HCT116 (cell line): ENCODE measurements at regions not wholly inside any gene's neighbourhood (a gene's known extent, or its start where the extent isn't known, plus 50 kb on each side); places are given as distances from the start of the nearest gene placed in this dataset.

Experiments
- ATAC-seq: fragments of 200-7000 bp; cut with Tn5 transposase; 2 replicates; pipeline ENCODE4 v1.9.1; 2020; ENCODE audit warnings: mild to moderate bottlenecking, moderate library complexity
- BruUV-seq: library from RNA; stranded (reverse); fragments of 400-500 nt; replicated peaks from 2 replicates; lab custom pipeline; 2021; lab: Mats Ljungman, UMichigan
- CTCF ChIA-PET: fragments of 300-600 bp; sonication (Branson Sonifier 250); formaldehyde crosslinking; loops from one replicate; lab custom pipeline; 2021; ENCODE audit warnings: antibody characterized with exemption; lab: Charles Lee
- POLR2A ChIA-PET: fragments of 300-600, 350-600 bp; sonication (Branson Sonifier 250); formaldehyde crosslinking; loops from one replicate; lab custom pipeline; 2021; ENCODE audit warnings: antibody characterized with exemption; lab: Charles Lee
- RAD21 ChIA-PET, 2 experiments: fragments of 300-600 bp; sonication (Branson Sonifier 250); formaldehyde crosslinking; loops; one replicate each; lab custom pipeline; 2023; ENCODE audit warnings: low total read pairs in 2 of 2; ENCODE audit not compliant: uncharacterized antibody in 2 of 2, unreplicated experiment in 2 of 2, low non-redundant PET in 1 of 2; lab: Charles Lee
- DNase-seq: peaks from one replicate; pipeline ENCODE4 v3.0.0-alpha.2; 2010; ENCODE audit warnings: low read depth, low spot score
- H2AFZ ChIP-seq: fragments of 200-600 bp; shearing (Covaris generic), sonication (generic); 2 replicates; pipeline ENCODE4 v1.6.1; 2017; ENCODE audit warnings: low read depth, mixed run types, mixed read lengths, antibody characterized with exemption, low read length; ENCODE audit not compliant: poor library complexity, severe bottlenecking
- H3K27ac ChIP-seq: 2 replicates; pipeline ENCODE4 v1.5.1; 2012; ENCODE audit warnings: low read depth, low read length
- H3K27me3 ChIP-seq: fragments of 200-600 bp; sonication (generic); 2 replicates; pipeline ENCODE4 v1.6.1; 2016; ENCODE audit warnings: mixed run types, low read length, mixed read lengths; ENCODE audit not compliant: insufficient read depth
- H3K36me3 ChIP-seq, 2 experiments: fragments of 200-500 bp in 1 of 2; fragments of 200-600 bp in 1 of 2; sonication (Bioruptor generic) in 1 of 2; sonication (generic) in 1 of 2; 2 replicates each; pipeline versions ENCODE4 v1.5.1 to v1.6.1; 2014 to 2016; ENCODE audit warnings: low read length in 2 of 2, inconsistent platforms in 1 of 2, mixed read lengths in 1 of 2, mixed run types in 1 of 2; ENCODE audit not compliant: insufficient read depth in 2 of 2, control insufficient read depth in 1 of 2
- H3K4me1 ChIP-seq, 2 experiments: fragments of 200-600 bp in 1 of 2; sonication (generic) in 1 of 2; 2 replicates each; pipeline versions ENCODE4 v1.5.1 to v1.6.1; 2012 to 2017; ENCODE audit warnings: low read length in 2 of 2, inconsistent platforms in 1 of 2, mild to moderate bottlenecking in 1 of 2, mixed read lengths in 1 of 2, mixed run types in 1 of 2, moderate library complexity in 1 of 2; ENCODE audit not compliant: insufficient read depth in 2 of 2, control insufficient read depth in 1 of 2
- H3K4me2 ChIP-seq: fragments of 200-600 bp; sonication (generic); 2 replicates; pipeline ENCODE4 v1.6.1; 2017; ENCODE audit warnings: mixed run types, low read length, mixed read lengths
- H3K4me3 ChIP-seq, 2 experiments: fragments of 200-600 bp in 1 of 2; sonication (generic) in 1 of 2; replicated peaks in 1 of 2; 2 replicates each; pipeline ENCODE4 v1.5.1; 2011 to 2016; ENCODE audit warnings: low read length in 2 of 2, control low read depth in 1 of 2, low read depth in 1 of 2, mild to moderate bottlenecking in 1 of 2, mixed read lengths in 1 of 2, mixed run types in 1 of 2
- H3K79me2 ChIP-seq: fragments of 200-600 bp; sonication (generic); 2 replicates; pipeline ENCODE4 v1.6.1; 2017; ENCODE audit warnings: mild to moderate bottlenecking, mixed run types, low read length, moderate library complexity, mixed read lengths; ENCODE audit not compliant: insufficient read depth
- H3K9ac ChIP-seq: fragments of 200-600 bp; sonication (generic); 2 replicates; pipeline ENCODE4 v1.6.1; 2016; ENCODE audit warnings: low read length, mixed read lengths
- H3K9me2 ChIP-seq: fragments of 200-600 bp; sonication (generic), shearing (Covaris generic); 2 replicates; pipeline ENCODE4 v1.6.1; 2017; ENCODE audit warnings: mixed run types, mild to moderate bottlenecking, moderate library complexity; ENCODE audit not compliant: insufficient read depth
- H3K9me3 ChIP-seq, 2 experiments: fragments of 200-500 bp in 1 of 2; fragments of 200-600 bp in 1 of 2; sonication (Bioruptor generic) in 1 of 2; sonication (generic) in 1 of 2; 2 replicates each; pipeline ENCODE4 v1.6.1; 2014 to 2017; ENCODE audit warnings: low read length in 2 of 2, mixed read lengths in 2 of 2, inconsistent platforms in 1 of 2, low read depth in 1 of 2, mild to moderate bottlenecking in 1 of 2, mixed run types in 1 of 2, moderate library complexity in 1 of 2; ENCODE audit not compliant: control insufficient read depth in 1 of 2, insufficient read depth in 1 of 2
- H4K20me1 ChIP-seq: fragments of 200-600 bp; sonication (generic), shearing (Covaris generic); 2 replicates; pipeline ENCODE4 v1.6.1; 2017; ENCODE audit warnings: mixed run types, mild to moderate bottlenecking, moderate library complexity; ENCODE audit not compliant: insufficient read depth
- CBX3 ChIP-seq: IDR thresholded peaks from 2 replicates; pipeline ENCODE4 v1.6.1; 2012; ENCODE audit warnings: low read depth
- EGR1 ChIP-seq: IDR thresholded peaks from 2 replicates; pipeline ENCODE4 v1.6.1; 2012; ENCODE audit warnings: low read depth
- ELF1 ChIP-seq: IDR thresholded peaks from 2 replicates; pipeline ENCODE4 v1.6.1; 2012; ENCODE audit warnings: low read depth, borderline replicate concordance
- EZH2 ChIP-seq: fragments of 200-600 bp; sonication (generic); IDR thresholded peaks from 2 replicates; pipeline ENCODE4 v1.6.1; 2017; ENCODE audit warnings: antibody characterized with exemption, mixed run types
- JUND ChIP-seq: IDR thresholded peaks from 2 replicates; pipeline ENCODE4 v1.6.1; 2012
- POLR2AphosphoS5 ChIP-seq: IDR thresholded peaks from 2 replicates; pipeline ENCODE4 v1.6.1; 2011; ENCODE audit warnings: mild to moderate bottlenecking, low read depth, low read length, moderate library complexity
- RAD21 ChIP-seq: IDR thresholded peaks from 2 replicates; pipeline ENCODE4 v1.6.1; 2012; ENCODE audit warnings: low read depth, mild to moderate bottlenecking
- SRF ChIP-seq: IDR thresholded peaks from 2 replicates; pipeline ENCODE4 v1.6.1; 2012; ENCODE audit warnings: low read depth
- YY1 ChIP-seq: IDR thresholded peaks from 2 replicates; pipeline ENCODE4 v1.6.1; 2011; ENCODE audit warnings: low read length, low read depth, moderate library complexity, mild to moderate bottlenecking; ENCODE audit not compliant: insufficient replicate concordance; ENCODE audit errors: extremely low read depth
- intact Hi-C: fragments of 100-400 bp; cut with micrococcal nuclease; formaldehyde crosslinking; loops from 2 replicates; pipeline ENCODE4 v1.10.0; 2022
- TF ChIP-seq, protein P1 (sequence below): IDR thresholded peaks from 2 replicates; pipeline ENCODE4 v1.6.1; 2012; ENCODE audit warnings: low read depth

DNA sequence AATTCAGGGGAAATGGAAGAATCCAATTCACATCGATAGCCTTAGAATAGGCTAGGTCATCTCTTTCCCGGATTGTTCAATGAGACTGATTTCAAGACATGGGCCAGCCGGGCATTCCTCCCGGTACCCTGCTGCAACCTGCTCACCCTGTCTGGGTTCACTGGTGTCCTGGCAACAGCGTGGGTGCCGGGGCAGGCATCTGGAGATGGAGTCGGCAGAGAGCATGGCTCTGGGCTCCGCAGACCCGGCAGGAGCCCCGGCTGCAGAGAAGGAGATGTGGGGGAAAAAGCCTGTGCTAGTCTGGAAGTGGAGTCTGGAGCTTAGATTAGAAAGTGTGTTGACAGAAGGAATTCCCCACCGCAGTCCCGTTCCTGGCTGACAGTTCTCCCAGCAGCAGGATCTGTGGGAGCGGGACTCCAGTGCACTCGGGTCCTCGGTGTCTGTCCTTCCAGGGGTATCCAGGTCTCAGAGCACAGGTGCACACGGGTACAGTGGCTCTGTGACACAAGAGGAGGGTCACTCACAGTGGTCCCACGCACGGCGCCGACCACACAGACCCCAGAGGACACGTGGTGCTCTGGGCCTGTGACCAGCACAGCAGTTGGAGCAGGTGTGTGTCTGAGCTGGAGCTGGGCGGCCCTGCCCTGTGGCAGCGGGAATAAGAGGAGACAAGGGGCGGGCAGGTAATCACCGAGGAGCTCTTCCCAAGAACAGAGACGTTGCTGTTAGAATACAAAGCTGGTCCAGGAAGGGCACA, 65.7 kb upstream of the PITRM1 start:
- no peaks in the 10 kb centered on the region for H4K20me1 ChIP-seq
- no TSS peak for BruUV-seq
- H3K9ac ChIP-seq, result no peak overlapping the region
- no peak overlapping the region for H2AFZ ChIP-seq
- intact Hi-C loops, result loop anchor here (2.0 to 5.0 kb wide), 3 partner anchors 539 to 1419 kb away; no protein-coding TSS in a partner anchor
- TF ChIP-seq EZH2 (no peak), YY1 (no peak), EGR1 (no peak), POLR2AphosphoS5 (no peak), CBX3 (no peak), RAD21 (no peak), SRF (no peak), ELF1 (no peak), JUND (no peak)
- TF ChIP-seq, protein P1, sequence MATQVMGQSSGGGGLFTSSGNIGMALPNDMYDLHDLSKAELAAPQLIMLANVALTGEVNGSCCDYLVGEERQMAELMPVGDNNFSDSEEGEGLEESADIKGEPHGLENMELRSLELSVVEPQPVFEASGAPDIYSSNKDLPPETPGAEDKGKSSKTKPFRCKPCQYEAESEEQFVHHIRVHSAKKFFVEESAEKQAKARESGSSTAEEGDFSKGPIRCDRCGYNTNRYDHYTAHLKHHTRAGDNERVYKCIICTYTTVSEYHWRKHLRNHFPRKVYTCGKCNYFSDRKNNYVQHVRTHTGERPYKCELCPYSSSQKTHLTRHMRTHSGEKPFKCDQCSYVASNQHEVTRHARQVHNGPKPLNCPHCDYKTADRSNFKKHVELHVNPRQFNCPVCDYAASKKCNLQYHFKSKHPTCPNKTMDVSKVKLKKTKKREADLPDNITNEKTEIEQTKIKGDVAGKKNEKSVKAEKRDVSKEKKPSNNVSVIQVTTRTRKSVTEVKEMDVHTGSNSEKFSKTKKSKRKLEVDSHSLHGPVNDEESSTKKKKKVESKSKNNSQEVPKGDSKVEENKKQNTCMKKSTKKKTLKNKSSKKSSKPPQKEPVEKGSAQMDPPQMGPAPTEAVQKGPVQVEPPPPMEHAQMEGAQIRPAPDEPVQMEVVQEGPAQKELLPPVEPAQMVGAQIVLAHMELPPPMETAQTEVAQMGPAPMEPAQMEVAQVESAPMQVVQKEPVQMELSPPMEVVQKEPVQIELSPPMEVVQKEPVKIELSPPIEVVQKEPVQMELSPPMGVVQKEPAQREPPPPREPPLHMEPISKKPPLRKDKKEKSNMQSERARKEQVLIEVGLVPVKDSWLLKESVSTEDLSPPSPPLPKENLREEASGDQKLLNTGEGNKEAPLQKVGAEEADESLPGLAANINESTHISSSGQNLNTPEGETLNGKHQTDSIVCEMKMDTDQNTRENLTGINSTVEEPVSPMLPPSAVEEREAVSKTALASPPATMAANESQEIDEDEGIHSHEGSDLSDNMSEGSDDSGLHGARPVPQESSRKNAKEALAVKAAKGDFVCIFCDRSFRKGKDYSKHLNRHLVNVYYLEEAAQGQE, result no peak
- no peak overlapping the region for H3K4me2 ChIP-seq
- H3K36me3 ChIP-seq, result no peaks in the 10 kb centered on the region
- H3K9me3 ChIP-seq, result no peaks in the 10 kb centered on the region
- H3K27me3 ChIP-seq, result no peaks in the 10 kb centered on the region
- no peaks in the 10 kb centered on the region for H3K9me2 ChIP-seq
- ATAC-seq, result no peak
- no peak overlapping the region for H3K27ac ChIP-seq
- ChIA-PET POLR2A (no interaction called here), CTCF (no interaction called here), RAD21 (no interaction called here)
- H3K4me3 ChIP-seq, result no peak overlapping the region
- no peaks in the 10 kb centered on the region for H3K4me1 ChIP-seq
- DNase-seq, result no peak
- no peaks in the 10 kb centered on the region for H3K79me2 ChIP-seq
